NB4 (cell line): ENCODE measurements at regions not wholly inside any gene's neighbourhood (a gene's known extent, or its start where the extent isn't known, plus 50 kb on each side); places are given as distances from the start of the nearest gene placed in this dataset.

Experiments used
- CTCF ChIP-seq: IDR thresholded peaks from one replicate; pipeline ENCODE4 v1.5.1; 2012; ENCODE audit warnings: low read depth, low read length
- MAX ChIP-seq: IDR thresholded peaks from 2 replicates; pipeline ENCODE4 v1.6.1; 2011; ENCODE audit warnings: low read depth, low read length
- POLR2A ChIP-seq: IDR thresholded peaks from 2 replicates; pipeline ENCODE4 v1.6.1; 2011; ENCODE audit warnings: mild to moderate bottlenecking; ENCODE audit not compliant: insufficient read length; ENCODE audit errors: extremely low read depth

GRCh38 chr15:56821721-56822425 is 88.6 kb upstream of the ZNF280D start:
- TF ChIP-seq POLR2A: no peak
- TF ChIP-seq CTCF: peak; percentile 58
- no peak for TF ChIP-seq MAX
